HG02588 (cell line): ENCODE measurements at regions not wholly inside any gene's neighbourhood (a gene's known extent, or its start where the extent isn't known, plus 50 kb on each side); places are given as distances from the start of the nearest gene placed in this dataset.

Source experiments
- ATAC-seq: cut with Tn5 transposase; IDR thresholded peaks from one replicate; pipeline ENCODE4 v1.9.1; 2021; ENCODE audit warnings: mild to moderate bottlenecking, moderate library complexity; ENCODE audit not compliant: unreplicated experiment

GRCh38 chr5:124665035-124665434 lies 81.4 kb downstream of the ZNF608 start:
- ATAC-seq: no peak

GRCh38 chr5:124664287-124664686 lies 82.2 kb downstream of the ZNF608 start:
- no peak for ATAC-seq

DNA sequence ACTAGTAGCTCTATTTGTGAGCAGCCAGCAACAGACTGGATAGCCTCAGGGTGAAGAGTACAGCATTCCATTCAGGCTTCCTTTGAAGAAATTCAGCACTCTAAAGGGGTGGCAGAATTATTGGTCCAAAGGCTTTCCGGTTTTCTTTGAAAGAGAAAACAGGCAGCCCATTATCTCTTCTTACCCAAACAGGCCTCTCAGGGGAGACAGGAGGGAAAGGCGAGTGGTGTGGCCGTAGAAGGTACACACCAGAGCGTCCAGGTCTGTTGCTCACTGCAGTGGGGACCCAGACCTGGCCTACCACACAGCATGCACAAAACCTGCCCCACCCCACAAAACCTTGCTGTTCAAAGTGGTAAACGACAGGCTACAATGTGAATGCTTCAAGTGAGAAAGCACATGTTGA lies 83.3 kb downstream of the ZNF608 start:
- no peak for ATAC-seq

DNA sequence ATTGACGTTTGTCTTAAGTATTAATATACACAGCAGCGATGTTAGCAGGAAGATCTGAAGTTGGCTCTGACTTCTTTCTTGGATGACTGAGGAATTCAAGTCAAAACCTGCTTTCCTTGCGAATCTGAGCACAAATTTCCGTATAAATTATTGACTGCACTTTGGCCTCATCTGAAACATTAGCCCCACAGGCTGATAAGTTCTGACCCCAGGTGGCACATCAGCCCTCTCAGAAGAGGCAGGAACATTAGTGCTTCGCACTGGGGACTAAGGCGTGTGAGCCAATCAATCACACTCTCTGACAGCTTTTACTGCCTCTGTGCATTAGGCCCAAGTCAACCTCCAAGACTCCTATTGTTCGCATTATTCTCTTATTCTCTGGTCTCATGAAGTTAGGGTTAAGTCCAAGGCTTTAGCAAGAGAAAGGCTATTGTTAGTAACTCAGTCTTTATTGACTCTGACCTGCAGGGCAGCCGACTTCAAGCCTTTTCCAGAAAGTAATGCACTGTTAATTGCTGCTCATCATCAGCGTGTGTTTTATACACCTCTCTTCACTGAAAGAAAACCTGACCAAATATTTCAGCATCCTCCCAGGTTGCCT lies 84.2 kb downstream of the ZNF608 start:
- no peak for ATAC-seq

DNA sequence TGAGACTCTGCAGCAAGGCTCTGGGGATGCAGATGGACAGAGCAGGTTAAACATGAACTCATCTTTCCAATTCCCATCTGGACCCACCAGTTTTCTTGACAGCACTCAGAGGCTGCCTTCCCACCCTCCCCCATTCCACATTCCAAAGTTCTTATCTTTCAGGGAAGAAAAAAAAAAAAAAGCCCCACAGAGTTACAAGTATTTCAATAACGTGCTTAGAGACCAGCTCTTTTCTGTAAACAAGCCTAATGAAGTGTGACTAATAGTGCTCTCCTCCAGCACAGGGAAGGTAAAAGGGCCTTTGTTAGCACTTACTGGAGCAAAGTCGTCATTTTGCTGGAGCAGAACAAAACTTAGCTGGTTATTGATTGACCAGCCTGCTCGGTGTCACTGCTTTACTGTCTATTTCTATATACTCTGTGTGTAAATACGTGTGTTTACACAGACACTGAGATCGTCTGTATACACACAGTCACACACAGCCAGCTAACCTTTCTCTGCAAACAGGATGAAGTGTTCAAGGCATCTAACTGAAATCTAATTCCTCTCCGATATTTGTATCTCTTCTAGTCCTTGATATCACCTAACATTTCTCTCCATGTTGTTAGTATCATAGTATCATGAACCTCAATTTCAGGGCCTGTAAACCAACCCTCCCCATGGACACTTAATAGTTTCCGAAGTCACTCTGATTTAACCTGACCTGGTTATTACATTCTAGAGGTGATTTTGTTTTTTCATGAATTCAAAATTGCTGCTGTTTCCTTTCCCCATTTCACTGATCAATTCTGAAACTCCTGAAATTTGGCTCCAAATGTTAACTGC lies 84.9 kb downstream of the ZNF608 start:
- ATAC-seq: no peak

GRCh38 chr5:124660229-124661093 lies 86.0 kb downstream of the ZNF608 start:
- no peak for ATAC-seq

DNA sequence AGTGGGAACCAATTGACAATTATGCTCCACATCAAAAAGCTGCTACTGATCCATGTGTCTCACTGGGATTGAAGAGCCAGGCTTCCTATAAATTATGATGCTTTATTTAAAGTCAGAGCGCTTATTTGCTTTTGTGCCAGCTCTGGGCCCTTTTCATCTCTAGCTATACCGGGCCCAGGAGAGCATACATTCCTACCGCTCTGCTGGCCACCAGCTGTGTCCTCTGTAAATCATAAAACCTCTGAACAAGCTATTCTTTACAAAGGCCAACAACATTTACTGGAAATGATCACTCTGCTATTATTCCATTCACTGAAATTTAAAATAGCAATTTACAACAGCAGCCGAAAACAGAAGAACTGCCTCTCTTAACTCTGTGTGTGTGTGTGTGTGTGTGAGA lies 86.6 kb downstream of the ZNF608 start:
- ATAC-seq: no peak

DNA sequence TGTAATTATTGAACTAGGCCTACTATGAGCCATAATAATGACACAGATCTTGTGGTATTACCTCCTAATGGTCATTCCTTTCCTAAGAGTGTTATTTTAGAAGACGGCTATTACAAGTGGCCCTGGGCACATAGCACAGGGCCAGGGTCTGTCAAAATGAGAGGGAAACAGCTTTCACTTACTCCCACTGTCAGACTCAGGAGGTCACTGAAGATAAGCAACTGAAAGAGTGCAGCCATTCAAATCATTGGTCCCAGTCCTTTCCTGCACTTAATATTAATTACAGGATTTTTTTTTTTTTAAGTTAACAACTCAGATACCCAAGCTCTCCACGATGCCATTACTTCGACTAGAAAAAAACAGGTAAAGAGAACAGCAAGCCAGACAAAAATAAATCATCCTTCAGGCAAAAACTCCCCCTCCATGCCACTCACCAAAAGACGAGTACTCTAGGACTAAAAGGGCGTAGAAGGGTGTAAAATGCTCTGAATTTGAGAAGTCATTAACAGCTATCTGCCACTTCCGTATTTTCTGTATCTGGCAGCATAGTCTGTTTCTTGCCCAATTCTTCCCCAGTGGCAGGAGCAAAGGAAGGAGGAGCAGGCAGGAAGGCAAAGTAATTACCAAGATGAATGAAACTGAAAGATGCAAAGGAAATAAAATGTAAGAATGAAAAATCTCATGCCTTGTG lies 87.4 kb downstream of the ZNF608 start:
- ATAC-seq: no peak

DNA sequence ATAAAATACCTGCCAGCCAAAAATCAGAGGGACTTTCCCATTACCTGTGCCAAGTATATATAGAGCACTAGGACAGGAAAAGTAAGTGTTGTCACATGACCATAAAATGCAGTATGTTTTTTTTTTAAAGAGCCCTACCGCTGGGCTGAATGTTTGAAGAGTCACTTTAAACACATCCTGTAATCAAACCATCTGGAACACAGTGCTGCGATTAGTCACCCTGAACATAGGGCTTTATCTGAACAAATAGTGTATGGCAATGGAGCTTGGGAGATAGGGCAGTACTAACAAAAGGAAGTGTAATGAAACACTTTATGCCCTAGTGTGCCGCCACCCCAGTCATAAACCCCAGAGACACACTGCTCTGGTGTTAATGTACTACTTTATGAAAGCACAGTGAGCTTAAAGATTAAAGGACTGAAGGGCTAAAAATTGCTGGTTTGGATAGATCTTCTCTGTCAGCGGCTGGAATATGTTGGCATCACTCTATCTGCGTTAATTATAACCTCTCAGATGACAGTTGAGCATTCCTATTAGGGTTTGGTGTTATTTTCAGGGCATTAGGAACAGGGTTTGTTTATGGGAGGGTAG lies 90.4 kb downstream of the ZNF608 start:
- no peak for ATAC-seq

- ATAC-seq: no peak
Observed at GRCh38 chr5:124655251-124655917, 91.1 kb downstream of the ZNF608 start.

DNA sequence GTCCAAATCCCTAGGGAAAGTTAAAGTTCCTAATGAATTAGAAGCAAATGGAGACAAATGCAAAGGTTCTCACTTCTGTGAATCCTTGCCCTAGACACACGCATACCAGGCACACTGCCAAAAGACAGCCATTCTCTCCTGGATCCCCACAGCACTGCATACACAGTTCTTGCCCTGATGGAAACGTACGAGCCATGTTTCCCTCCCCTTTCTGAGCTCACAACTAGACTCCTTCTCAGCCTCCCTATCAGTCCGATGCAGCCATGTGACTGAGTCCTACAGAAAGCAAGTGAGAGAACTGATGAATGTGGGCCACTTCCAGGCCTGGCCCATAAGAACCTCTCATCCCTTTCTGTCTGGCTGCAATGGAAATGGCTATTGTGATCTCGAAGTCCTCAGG lies 92.0 kb downstream of the ZNF608 start:
- ATAC-seq: no peak

DNA sequence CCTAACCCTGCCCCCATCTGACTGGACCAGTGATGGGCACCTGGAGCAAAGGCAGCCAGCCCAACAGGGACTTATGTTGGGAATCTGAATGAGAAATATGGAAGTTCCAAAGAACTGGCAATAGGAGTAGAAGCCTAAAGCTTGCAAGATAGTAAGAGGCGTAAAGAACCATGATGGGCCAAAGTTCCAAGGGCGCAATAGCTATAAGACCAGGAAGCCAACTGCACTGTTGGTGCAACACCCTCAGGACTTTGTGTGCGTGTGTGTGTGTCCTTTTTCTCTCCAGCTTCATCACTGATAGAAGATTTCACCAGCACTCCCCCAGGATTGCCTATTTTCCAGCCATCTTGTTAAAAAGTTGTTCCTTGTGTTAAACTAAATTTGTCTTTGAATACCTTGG lies 92.8 kb downstream of the ZNF608 start:
- ATAC-seq: no peak

GRCh38 chr5:124652892-124653441 lies 93.5 kb downstream of the ZNF608 start:
- ATAC-seq: no peak

- ATAC-seq: no peak
Observed at GRCh38 chr5:124652514-124652819, 94.0 kb downstream of the ZNF608 start.

DNA sequence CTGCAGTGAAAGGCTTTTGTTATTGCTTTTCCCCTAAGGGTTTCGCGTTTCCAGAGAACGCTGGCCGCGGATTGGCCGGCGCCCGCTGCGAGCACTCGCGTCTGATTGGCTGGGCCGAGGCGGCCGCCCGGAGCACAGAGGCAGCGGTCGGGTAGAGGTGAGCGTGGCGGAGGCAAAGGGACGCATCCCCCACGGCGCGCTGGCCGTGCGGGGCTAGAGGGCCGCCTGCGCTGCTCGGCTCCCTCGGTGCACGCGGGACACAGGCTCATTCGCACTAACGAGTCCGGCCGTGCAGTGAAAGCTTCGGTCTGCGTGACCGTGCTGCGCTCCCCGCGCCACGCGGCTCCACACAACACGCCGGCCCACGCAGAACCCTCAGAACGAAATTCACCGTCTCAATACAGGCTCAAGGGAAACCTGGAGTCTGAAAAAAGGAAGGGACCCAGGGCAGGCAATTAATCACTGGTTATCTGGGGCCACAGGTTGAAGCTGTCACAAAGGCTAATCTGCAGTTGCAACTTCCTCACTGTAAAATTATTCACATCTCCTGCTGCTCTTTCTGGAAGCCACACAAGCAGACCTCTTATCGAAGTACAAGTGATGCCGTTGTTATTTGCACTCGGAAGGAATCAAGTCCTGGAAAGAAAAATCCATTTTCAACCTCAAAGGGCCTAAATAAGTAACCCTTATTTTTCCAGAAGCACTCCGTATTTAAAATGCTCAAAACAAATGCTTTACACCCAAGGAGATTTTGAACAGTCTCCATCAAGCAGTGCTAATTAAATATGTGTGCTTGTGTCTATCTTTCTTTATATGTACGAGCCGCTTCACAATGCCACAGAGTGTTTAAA lies 94.6 kb downstream of the ZNF608 start:
- peak; percentile 38 for ATAC-seq

GRCh38 chr5:124650951-124651662 lies 95.3 kb downstream of the ZNF608 start:
- no peak for ATAC-seq

GRCh38 chr5:124650147-124650561 lies 96.3 kb downstream of the ZNF608 start:
- peak; percentile 65 for ATAC-seq

DNA sequence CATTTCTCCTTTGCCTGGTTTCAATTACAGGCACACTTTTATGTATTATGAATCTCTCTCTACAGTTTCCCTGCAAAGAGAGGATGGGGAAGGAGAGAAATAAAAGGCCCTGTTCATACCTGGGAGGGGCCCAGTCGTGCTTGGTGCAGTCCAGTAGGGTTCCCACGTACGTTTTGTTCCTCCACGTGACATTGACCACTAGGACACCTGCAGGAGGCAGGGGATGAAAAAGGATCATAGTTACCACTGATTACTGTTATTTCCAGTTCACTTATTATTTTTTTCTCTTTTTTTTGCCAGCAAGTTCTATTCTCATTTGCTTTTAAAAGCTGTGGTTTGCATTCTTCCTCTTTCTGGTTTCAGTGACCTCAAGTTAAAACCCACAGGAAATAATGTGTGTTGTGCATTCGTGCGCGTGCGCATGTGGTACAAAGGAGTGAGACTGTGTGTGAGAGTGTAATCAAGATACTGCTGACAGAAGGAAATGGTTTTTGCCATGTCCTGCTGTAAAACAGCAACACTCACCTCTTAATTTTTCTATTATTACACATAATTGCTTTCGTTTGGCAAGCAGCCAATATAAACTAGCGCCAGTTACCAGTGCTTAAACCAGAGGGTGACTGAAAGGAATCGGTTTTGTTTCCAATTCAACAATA lies 96.8 kb downstream of the ZNF608 start:
- peak; percentile 74 for ATAC-seq
